Heart right ventricle (tissue), 16 donors: ENCODE measurements at regions not wholly inside any gene's neighbourhood (a gene's known extent, or its start where the extent isn't known, plus 50 kb on each side); places are given as distances from the start of the nearest gene placed in this dataset.

ENCODE experiments used
- ATAC-seq, 8 donors: fragments of 200-7000 bp; cut with Tn5 transposase; one replicate each; pipeline ENCODE4 v1.9.1; 2020; ENCODE audit warnings: mild to moderate bottlenecking in 8 of 8, moderate library complexity in 8 of 8, moderate number of reproducible peaks in 1 of 8
- DNase-seq, 2 donors: peaks; one replicate each; pipeline ENCODE4 v3.0.0-alpha.2; 2020
- H3K27ac ChIP-seq, 10 donors: fragments of 200-600 bp; sonication (generic) in 2 of 10; one replicate each; pipeline versions ENCODE4 v1.5.0 to v1.8.0; 2020 to 2022; ENCODE audit warnings: mild to moderate bottlenecking in 3 of 10
- H3K27me3 ChIP-seq, 7 donors: fragments of 200-600 bp; one replicate each; pipeline ENCODE4 v1.8.0; 2021 to 2022; ENCODE audit warnings: mild to moderate bottlenecking in 2 of 7
- H3K36me3 ChIP-seq, 9 donors: fragments of 200-600 bp; sonication (generic) in 1 of 9; one replicate each; pipeline versions ENCODE4 v1.5.0 to v1.8.0; 2020 to 2022; ENCODE audit warnings: mild to moderate bottlenecking in 2 of 9
- H3K4me1 ChIP-seq, 9 donors: fragments of 200-600 bp; sonication (generic) in 1 of 9; one replicate each; pipeline versions ENCODE4 v1.5.0 to v1.8.0; 2020 to 2022; ENCODE audit warnings: mild to moderate bottlenecking in 4 of 9
- H3K4me3 ChIP-seq, 10 donors: fragments of 200-600 bp; sonication (generic) in 2 of 10; one replicate each; pipeline versions ENCODE4 v1.5.0 to v1.8.0; 2020 to 2022; ENCODE audit warnings: mild to moderate bottlenecking in 7 of 10, moderate library complexity in 2 of 10
- H3K9me3 ChIP-seq, 11 donors: fragments of 200-600 bp in 10 of 11; sonication (generic) in 2 of 11; one replicate each; pipeline versions ENCODE4 v1.5.0 to v1.8.0; 2013 to 2022; ENCODE audit warnings: mild to moderate bottlenecking in 2 of 11, control low read depth in 1 of 11, moderate library complexity in 1 of 11
- WGBS, 2 donors: extraction: QIAGEN DNeasy Blood & Tissue Kit; methylation state at CpG; one replicate each; pipeline ENCODE4 v1.1.7; 2013; ENCODE audit warnings: inconsistent platforms in 1 of 2; 5-methylcytosine and 5-hydroxymethylcytosine counted together
- intact Hi-C, 10 donors: fragments of 100-400 bp; cut with DNase I; formaldehyde crosslinking; loops; one replicate each; pipeline versions ENCODE4 v1.11.1 to v1.14.2; 2022
- TF ChIP-seq, protein P1 (sequence below), 9 donors: fragments of 200-600 bp; sonication (generic) in 2 of 9; IDR thresholded peaks; one replicate each; pipeline versions ENCODE4 v1.5.0 to v1.8.0; 2021 to 2022; ENCODE audit warnings: antibody characterized with exemption in 9 of 9, mild to moderate bottlenecking in 5 of 9, moderate library complexity in 1 of 9
- donor health status: Arrhythmogenic right ventricular cardiomyopathy.
- donor health status: ischemic (EF 13 %, LVEDD 7.1; RV severe dilation, severe dysfunction).
- donor health status: healthy with polysubstance abuse.
- donor health status: DM: no; HTN: yes; CAD: no.
- donor health status: DM: no; HTN: no; CAD: no.
- donor health status: ischemic (EF 25% LVEDD 6.9; RV normal size, moderate dysfunction).
- donor health status: ischemic (EF 25% LVEDD 5.7; RV mildly dilated, moderate dysfunction).
- donor health status: healthy.
- donor health status: DM: yes; HTN: yes; CAD: no.
- donor health status: Ischemic cardiomyopathy.
- donor health status: ischemic (EF 35%, LVEDD 5.7; RV mildly dilated, moderate dysfunction).
- donor health status: nonischemic (EF 11% LVEDD 7.7; RV severe dilation, severe dysfunction).
- donor health status: DM: yes; HTN: yes; CAD: no.
- donor health status: PGD.
- donor health status: ischemic (EF 29% LVEDD 5.4; RV normal size, mild dysfunction).
- donor health status: nonischemic (EF 23%, LVEDD 6.1; RV moderate dilation, normal function).

GRCh38 chr9:95796029-95796428, 79.5 kb upstream of the ERCC6L2 start:
- no peaks in the 10 kb centered on the region for H3K9me3 ChIP-seq
- intact Hi-C loops = no loop called here
- WGBS, 2 donors = 85 to 89% methylated on average over 6 of the region's 6 CpGs
- H3K27ac ChIP-seq = no peak overlapping the region
- peaks cover 0 to 6% (median 0%) of the 10 kb centered on the region in 9 donors for H3K4me1 ChIP-seq
- H3K36me3 ChIP-seq = no peaks in the 10 kb centered on the region
- no peak overlapping the region for H3K4me3 ChIP-seq
- no peak for DNase-seq
- peaks cover 0 to 8% (median 0%) of the 10 kb centered on the region in 7 donors for H3K27me3 ChIP-seq
- TF ChIP-seq, protein P1, sequence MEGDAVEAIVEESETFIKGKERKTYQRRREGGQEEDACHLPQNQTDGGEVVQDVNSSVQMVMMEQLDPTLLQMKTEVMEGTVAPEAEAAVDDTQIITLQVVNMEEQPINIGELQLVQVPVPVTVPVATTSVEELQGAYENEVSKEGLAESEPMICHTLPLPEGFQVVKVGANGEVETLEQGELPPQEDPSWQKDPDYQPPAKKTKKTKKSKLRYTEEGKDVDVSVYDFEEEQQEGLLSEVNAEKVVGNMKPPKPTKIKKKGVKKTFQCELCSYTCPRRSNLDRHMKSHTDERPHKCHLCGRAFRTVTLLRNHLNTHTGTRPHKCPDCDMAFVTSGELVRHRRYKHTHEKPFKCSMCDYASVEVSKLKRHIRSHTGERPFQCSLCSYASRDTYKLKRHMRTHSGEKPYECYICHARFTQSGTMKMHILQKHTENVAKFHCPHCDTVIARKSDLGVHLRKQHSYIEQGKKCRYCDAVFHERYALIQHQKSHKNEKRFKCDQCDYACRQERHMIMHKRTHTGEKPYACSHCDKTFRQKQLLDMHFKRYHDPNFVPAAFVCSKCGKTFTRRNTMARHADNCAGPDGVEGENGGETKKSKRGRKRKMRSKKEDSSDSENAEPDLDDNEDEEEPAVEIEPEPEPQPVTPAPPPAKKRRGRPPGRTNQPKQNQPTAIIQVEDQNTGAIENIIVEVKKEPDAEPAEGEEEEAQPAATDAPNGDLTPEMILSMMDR (IDR thresholded peaks at IDR 0.05) = no peak
- no peak for ATAC-seq

- H3K4me3 ChIP-seq = no peak overlapping the region
- intact Hi-C loops = no loop called here
- no peaks in the 10 kb centered on the region for H3K36me3 ChIP-seq
- peak overlapping the region in 1 of 10 donors; percentile 4 for H3K27ac ChIP-seq
- ATAC-seq = peak in 6 of 8 donors; percentile 52 to 88 (median 74)
- TF ChIP-seq, protein P1 (IDR thresholded peaks at IDR 0.05) = no peak
- 41 to 51% methylated on average over 5 of the region's 5 CpGs for WGBS, 2 donors
- peak in 1 of 2 donors; percentile 26 for DNase-seq
- peaks cover 0 to 6% (median 0%) of the 10 kb centered on the region in 9 donors for H3K4me1 ChIP-seq
- no peaks in the 10 kb centered on the region for H3K9me3 ChIP-seq
- peaks cover 0 to 4% (median 0%) of the 10 kb centered on the region in 7 donors for H3K27me3 ChIP-seq
Measured at GRCh38 chr9:95793924-95794828, 81.3 kb upstream of the ERCC6L2 start.

DNA sequence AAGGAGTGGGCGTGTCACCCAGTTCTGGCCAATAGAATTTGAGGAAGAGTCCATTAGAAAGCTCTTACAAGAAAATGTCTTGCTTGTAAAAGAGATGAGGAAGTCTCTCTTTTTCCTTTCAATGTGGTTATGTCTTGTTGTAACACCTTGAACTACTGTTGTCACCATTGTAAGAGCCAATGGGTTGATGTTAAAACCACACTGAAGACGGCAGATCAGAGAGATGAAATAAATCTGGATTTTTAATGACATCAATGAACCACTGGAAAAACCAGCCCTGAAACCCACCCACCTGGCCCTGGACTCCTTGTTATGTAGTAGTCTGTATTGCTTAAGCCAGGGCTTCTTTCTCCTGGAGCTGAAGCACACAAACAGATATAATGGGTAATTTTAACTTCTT, 83.8 kb upstream of the ERCC6L2 start:
- intact Hi-C loops = no loop called here

GRCh38 chr9:95791286-95791685, 84.2 kb upstream of the ERCC6L2 start:
- intact Hi-C loops = no loop called here
- TF ChIP-seq, protein P1 (IDR thresholded peaks at IDR 0.05) = no peak
- H3K27ac ChIP-seq = no peak overlapping the region
- DNase-seq = no peak
- no peaks in the 10 kb centered on the region for H3K36me3 ChIP-seq
- no peak for ATAC-seq
- 64 to 78% methylated on average over 4 of the region's 4 CpGs for WGBS, 2 donors
- H3K9me3 ChIP-seq = no peaks in the 10 kb centered on the region
- peaks cover 0 to 6% (median 0%) of the 10 kb centered on the region in 9 donors for H3K4me1 ChIP-seq
- no peak overlapping the region for H3K4me3 ChIP-seq
- H3K27me3 ChIP-seq = peaks cover 0 to 3% (median 0%) of the 10 kb centered on the region in 7 donors

More for the DNA sequence above, 83.8 kb upstream of the ERCC6L2 start:
- Histone ChIP-seq H3K4me1 (peaks cover 0 to 6% (median 0%) of the 10 kb centered on the region in 9 donors), H3K36me3 (no peaks in the 10 kb centered on the region), H3K27me3 (no peaks in the 10 kb centered on the region), H3K9me3 (no peaks in the 10 kb centered on the region), H3K4me3 (no peak overlapping the region), H3K27ac (no peak overlapping the region)
- TF ChIP-seq, protein P1 (IDR thresholded peaks at IDR 0.05) = no peak
- 89 to 91% methylated on average over 2 of the region's 2 CpGs for WGBS, 2 donors
- DNase-seq (no peak), ATAC-seq (no peak)
